22Rv1 (cell line): ENCODE measurements at regions not wholly inside any gene's neighbourhood (a gene's known extent, or its start where the extent isn't known, plus 50 kb on each side); places are given as distances from the start of the nearest gene placed in this dataset.

Experiments used
- CTCF ChIP-seq: fragments of 450-650 bp; IDR thresholded peaks from 2 replicates; pipeline ENCODE4 v1.5.1; 2017; ENCODE audit warnings: mild to moderate bottlenecking
- ZFX ChIP-seq: fragments of 450-650 bp; IDR thresholded peaks from 2 replicates; pipeline ENCODE4 v1.6.1; 2017; ENCODE audit warnings: antibody characterized with exemption, borderline replicate concordance

- TF ChIP-seq CTCF (no peak), ZFX (no peak)
These were observed 120.9 kb downstream of the TMEM168 start for GRCh38 chr7:112669306-112669705.
